Right hindlimb (tissue), 1 donor: ENCODE measurements at regions not wholly inside any gene's neighbourhood (a gene's known extent, or its start where the extent isn't known, plus 50 kb on each side); places are given as distances from the start of the nearest gene placed in this dataset.

ENCODE experiments used
- DNase-seq: peaks from one replicate; pipeline ENCODE4 v3.0.0-alpha.2; 2018

- peak; percentile 86 for DNase-seq
Measured at GRCh38 chrX:69024931-69025330, 140.3 kb downstream of the PJA1 start.

DNA sequence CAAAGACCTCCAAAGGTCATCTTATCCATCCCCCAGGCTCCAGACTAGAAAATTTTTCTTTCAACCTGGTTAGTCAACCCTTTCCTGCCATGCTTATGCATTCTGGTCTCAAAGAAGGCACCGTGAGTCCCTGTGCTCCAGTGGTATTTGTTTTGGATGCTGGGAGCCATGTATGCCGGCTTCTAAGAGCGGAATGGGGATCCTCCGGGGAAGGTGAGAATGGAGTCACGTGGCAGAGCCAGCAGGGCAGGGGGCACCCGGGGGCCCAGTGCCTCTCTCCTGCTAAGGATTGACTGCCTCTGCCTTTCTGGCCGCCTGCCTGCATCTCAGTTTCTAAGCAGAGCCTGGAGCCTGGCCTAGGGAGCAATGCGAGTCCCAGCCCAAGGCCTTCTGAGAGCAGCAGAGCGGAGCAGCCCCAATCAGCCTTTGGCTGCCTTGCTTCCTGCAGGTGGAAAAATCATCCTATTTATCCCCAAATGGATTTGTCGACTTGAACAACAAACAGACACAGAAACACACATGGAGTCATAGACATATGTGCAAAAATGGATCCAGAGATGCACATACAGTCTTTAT lies 141.0 kb downstream of the PJA1 start:
- peak; percentile 66 for DNase-seq

GRCh38 chrX:69022430-69022829 lies 142.8 kb downstream of the PJA1 start:
- no peak for DNase-seq

- peak; percentile 72 for DNase-seq
Measured at GRCh38 chrX:69021141-69021960, 143.9 kb downstream of the PJA1 start.

DNA sequence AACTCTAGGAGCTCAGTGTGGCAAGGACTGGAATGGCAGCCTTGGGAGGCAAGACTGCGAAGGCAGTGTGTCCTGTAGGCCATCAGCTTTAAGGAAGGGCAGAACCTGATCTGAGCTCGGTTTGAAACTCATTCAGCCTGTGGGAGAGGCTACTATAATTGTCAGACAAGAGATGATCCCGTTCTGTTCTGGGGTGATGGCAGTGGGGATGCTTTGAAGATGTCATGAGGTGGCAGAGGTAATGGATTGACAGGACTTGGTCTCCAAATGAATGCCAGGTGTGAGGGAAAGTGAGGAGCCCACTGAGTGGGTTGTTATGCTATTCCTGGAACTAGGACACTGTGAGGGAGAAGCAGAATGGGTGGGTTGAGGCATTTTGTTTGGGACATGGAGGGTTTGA lies 144.9 kb downstream of the PJA1 start:
- no peak for DNase-seq

DNA sequence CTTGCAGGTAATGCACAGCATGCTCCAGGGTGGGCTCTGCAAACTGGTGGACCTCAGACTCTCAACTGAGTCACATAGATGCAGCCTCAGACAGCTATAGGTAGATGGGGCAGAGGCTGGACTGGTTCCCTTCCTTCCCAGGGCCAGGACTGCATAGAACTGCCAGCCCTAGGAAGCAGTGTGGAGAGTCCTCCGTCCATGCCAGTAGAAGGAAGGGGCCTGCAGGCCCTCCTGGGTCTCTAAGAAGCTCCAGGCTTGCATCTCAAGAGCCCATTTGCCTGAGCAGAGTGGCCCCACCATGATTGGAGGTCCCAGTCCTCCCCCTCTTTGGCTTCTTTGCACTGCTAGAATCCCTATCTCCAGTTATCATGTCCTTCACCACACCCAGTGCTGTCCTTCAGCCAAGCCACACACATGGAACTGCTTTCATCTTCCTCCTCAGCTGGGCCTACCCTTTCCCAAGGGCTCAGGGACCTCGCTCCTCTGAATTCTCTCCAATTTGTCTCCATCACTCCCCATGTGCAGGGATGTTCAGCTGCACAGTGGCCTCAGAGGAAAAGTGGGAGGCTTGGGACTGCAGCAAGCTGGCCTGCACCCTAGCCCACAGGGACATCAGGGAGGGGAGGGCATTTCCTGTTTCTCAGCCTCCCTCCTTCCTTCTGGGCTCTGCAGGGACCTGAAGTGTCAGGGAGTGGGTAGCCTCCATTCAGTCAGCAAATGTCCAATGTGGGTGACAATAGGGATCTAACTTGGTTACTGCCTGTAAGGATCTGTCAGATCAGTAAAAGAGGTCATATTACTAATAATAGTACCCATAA lies 146.0 kb downstream of the PJA1 start:
- DNase-seq: no peak

DNA sequence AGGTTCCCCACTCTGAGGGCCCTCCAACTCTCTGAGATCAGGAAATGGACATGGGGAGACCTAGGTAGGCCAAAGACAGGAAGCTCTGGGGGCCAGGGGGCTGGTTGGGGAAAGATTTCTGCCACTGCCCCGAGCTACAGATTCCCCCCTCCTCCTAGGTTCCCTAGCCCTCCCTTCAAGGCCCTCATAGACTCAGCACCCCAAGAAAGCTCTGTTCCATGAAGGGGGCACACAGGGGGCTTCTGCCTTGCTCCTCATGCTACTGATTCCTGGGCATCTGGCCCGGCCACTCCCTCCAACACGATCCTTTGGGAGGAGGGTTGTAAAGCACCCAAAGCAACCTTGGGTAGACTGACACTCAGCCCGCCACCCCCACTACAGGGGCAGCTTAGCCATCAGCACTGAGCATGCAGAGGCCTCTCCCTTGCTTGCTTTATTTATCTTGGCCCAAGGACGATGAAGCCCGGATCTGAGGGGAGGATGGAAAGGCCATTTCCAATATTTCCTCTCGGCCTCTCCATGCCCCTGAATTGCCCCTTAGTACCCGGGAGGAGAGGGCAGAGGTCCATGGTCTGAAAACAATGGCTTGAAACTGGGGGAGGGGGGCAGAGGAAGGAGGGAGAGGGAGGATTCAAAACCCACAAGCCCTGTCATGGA lies 146.7 kb downstream of the PJA1 start:
- DNase-seq: no peak

- DNase-seq: no peak
Measured at GRCh38 chrX:69016293-69016941, 148.8 kb downstream of the PJA1 start.

DNA sequence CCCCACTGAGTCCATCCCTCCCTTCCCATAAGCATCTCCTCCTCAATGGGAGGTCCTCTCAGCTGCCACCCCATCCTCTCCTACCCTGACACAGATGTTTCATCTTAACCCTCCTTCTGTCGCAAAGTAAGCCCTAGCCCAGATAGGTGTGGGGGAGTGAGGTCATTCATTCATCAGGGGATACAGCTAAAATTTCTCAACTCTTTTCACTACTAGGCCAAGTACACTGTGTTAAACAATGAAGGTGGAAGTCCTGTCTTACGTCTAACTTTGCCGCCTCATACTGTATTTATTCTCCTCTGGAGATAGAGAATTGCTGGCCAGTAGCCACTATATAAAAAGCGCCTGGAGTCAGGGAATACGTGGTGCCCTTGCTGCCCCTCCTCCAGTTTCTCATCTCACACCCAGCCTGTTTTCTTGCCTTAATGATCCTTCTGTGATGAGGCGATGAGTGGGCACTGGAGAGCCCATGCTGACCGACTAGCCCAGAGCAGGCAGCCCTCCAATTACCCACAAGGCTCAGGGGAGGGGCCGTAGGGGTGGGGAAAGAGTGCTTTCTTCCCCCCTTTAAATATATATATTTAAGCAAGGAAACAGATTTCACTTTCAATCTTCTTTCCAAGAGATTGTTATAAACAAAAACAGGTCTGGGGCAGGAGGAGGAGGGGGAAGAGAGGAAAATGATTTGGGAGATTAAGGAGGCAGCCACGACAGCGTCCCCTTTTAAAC lies 149.5 kb downstream of the PJA1 start:
- DNase-seq: no peak

DNA sequence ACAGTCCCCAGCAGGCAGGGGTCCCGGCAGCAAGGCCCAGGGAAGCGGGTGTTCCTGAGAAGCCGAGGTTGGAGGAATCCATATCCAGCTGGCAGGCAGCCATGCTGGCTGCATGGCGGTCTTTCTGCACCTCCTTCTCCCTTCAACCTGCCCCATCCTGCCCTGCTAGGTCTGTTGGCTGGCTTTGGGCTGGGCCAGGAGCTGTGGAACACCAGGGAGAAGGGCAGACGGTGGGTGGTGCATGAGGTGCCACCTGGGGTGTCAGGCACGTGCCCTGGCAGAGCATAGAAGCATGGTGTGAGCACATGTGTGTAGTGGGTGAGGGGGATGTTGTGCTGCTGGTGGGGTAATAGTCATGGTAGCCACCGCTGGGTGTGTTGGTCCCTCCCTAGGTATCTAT lies 150.1 kb downstream of the PJA1 start:
- no peak for DNase-seq

DNA sequence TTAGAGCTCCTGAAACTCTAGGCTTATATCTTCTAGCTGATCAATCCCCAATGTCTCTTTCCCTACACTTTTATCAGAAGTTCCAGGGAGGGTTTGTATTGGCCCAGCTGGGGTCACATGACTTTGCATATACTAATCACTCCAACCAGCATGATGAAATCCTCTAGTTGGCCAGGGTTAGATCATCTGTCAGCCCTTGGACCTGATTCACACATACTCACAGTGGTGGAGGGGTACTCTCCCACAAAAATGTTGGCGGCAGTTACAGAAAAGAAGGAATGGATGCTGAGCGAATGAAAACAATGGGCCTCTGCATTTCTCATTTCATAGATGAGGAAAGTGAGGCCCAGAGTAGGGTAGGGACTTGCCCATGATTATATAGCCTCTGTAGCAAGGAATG lies 151.1 kb downstream of the PJA1 start:
- no peak for DNase-seq

DNA sequence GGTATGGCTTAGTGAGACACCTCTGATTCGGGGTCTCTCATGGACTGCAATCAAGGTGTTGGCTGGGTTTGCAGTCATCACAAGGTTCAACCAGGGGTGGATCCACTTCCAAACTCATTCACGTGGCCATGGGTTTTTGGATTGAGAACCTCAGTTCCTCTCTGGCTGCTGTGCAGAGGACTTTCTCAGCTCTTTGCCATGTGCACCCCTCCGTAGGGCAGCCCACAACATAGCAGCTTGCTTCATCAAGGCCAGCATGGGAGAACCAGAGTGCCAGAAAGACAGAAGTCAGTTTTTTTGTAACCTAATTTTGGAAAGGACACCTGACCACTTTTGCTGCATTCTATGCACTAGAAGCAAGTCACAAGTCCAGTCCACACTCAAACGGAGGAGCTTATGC lies 154.9 kb downstream of the PJA1 start:
- DNase-seq: no peak

DNA sequence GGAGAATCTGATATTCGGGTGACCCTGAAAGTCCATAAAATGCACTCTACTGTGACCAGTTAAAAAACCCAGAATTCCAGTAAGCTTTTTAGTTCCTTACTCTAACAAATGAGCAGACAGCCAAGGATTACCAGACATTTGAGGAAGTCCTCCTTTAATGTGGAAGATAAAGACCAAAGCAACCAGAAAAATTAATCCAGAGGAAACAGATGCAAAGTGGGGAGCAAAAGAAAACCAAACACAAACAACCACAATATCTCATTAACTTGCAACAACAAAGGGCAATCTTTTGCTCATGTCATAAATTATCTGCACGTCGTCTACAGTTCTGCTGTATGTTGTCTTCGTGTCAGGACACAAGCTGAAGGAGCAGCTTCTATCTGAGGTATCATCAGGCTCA lies 164.4 kb downstream of the PJA1 start:
- DNase-seq: no peak

- no peak for DNase-seq
Measured at GRCh38 chrX:68999931-69000330, 165.3 kb downstream of the PJA1 start.

DNA sequence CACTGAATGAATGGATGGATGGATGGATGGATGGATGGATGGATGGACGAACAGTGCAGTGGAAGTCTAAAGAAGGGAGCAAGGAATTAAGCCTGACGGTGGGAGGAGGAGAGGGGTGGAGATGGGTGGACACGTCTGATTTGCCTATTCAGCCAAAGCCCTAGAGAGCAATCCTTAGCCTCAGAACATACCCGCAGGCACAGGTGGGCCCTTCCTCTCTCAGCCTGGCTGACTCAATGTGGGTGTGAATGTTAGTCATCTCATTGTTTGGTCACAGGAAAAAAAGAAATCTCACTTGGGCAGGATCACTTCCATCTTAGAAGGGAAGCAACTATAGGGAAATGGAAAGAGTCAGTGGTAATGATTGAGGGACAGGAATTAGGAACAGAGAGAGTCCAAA lies 165.9 kb downstream of the PJA1 start:
- no peak for DNase-seq

DNA sequence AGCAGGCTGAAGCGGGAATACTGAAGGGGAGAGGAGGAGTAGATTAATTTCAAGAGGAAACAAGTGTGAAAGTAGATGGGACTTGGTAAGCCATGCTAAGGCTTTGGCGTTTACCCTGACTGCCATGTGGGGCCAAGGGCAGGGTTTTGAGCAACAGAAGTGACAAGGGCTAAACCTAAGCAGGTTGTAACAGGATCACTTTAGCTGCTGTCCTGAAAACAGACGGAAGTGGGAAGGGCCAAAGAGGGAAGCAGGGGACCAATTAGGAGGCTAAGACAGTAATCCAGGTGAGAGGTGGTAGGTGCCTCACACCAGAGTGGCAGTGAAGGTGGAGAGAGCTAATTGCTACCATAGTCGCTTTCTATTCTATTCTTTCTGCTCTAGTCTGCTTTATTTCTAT lies 166.5 kb downstream of the PJA1 start:
- no peak for DNase-seq

- peak; percentile 82 for DNase-seq
Measured at GRCh38 chrX:68997911-68998310, 167.3 kb downstream of the PJA1 start.

- DNase-seq: no peak
Measured at GRCh38 chrX:68997511-68997910, 167.7 kb downstream of the PJA1 start.

DNA sequence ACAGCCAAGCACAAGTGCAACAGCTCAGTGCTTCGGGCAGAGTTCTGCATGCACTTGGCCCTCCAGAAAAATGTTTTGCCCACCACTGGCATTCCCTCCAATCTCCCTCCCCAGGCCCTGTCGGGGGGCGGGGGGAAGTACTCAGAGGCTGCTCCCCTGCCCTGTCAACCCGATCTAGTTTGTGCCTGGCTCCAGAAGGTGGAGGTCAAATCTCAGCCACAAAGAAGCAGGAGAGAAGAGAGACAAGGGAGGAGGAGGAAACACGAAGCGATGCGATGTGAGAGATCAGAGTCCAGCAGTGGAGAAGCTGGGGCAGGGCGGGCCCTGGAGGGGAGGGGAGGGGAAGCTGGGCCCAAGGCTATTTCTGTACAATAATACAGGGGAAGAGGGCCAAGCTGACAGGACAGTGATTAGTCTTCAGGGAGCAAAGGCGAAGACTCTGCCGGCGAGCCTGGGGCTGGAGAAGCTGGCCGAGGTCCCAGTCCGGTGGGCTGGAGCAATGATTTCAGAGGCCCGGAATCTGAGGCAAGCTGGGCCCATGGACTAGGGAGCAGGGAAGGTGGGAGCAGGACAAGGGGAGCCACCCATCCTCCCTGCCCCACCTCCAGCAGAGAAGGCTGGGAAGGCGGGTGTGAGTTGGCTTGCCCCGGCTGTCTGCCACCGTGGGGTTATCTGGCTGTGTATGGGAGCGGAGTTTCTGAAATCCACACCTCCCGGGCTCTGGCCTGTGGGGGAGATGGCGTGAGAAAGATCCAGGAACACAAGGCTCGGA lies 167.1 kb downstream of the EFNB1 start:
- peak; percentile 83 for DNase-seq

DNA sequence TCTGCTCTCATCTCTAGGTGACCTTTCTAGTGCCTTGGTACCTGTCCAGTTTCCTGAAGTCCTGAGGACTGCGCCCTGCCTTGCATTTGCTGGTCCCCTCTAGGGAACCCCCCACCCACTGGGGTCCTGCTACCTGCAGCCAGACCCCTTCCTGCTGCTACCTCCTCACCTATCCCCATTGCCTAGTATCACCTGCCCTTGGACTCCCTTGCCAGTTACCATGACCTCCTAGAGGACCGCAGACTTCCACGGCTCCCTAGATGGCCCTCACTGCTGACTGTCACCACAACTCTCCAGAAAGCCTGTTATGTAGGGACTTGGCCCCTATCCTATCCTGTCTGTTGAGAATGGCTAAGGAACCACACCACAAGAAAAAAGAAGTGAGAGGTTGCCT lies 166.6 kb downstream of the EFNB1 start:
- no peak for DNase-seq

- no peak for DNase-seq
Measured at GRCh38 chrX:68994891-68995255, 166.1 kb downstream of the EFNB1 start.
